HCT116 (cell line): ENCODE measurements at regions not wholly inside any gene's neighbourhood (a gene's known extent, or its start where the extent isn't known, plus 50 kb on each side); places are given as distances from the start of the nearest gene placed in this dataset.
A peak's percentile ranks its signal among the peaks of the same experiment; 100 is the strongest.

Source experiments
- ATAC-seq: fragments of 200-7000 bp; cut with Tn5 transposase; 2 replicates; pipeline ENCODE4 v1.9.1; 2020; ENCODE audit warnings: mild to moderate bottlenecking, moderate library complexity
- BruUV-seq: library from RNA; stranded (reverse); fragments of 400-500 nt; replicated peaks from 2 replicates; lab custom pipeline; 2021; lab: Mats Ljungman, UMichigan
- CTCF ChIA-PET: fragments of 300-600 bp; sonication (Branson Sonifier 250); formaldehyde crosslinking; loops from one replicate; lab custom pipeline; 2021; ENCODE audit warnings: antibody characterized with exemption; lab: Charles Lee
- POLR2A ChIA-PET: fragments of 300-600, 350-600 bp; sonication (Branson Sonifier 250); formaldehyde crosslinking; loops from one replicate; lab custom pipeline; 2021; ENCODE audit warnings: antibody characterized with exemption; lab: Charles Lee
- RAD21 ChIA-PET, 2 experiments: fragments of 300-600 bp; sonication (Branson Sonifier 250); formaldehyde crosslinking; loops; one replicate each; lab custom pipeline; 2023; ENCODE audit warnings: low total read pairs in 2 of 2; ENCODE audit not compliant: uncharacterized antibody in 2 of 2, unreplicated experiment in 2 of 2, low non-redundant PET in 1 of 2; lab: Charles Lee
- DNase-seq: peaks from one replicate; pipeline ENCODE4 v3.0.0-alpha.2; 2010; ENCODE audit warnings: low read depth, low spot score
- H2AFZ ChIP-seq: fragments of 200-600 bp; shearing (Covaris generic), sonication (generic); 2 replicates; pipeline ENCODE4 v1.6.1; 2017; ENCODE audit warnings: low read depth, mixed run types, mixed read lengths, antibody characterized with exemption, low read length; ENCODE audit not compliant: poor library complexity, severe bottlenecking
- H3K27ac ChIP-seq: 2 replicates; pipeline ENCODE4 v1.5.1; 2012; ENCODE audit warnings: low read depth, low read length
- H3K27me3 ChIP-seq: fragments of 200-600 bp; sonication (generic); 2 replicates; pipeline ENCODE4 v1.6.1; 2016; ENCODE audit warnings: mixed run types, low read length, mixed read lengths; ENCODE audit not compliant: insufficient read depth
- H3K36me3 ChIP-seq, 2 experiments: fragments of 200-500 bp in 1 of 2; fragments of 200-600 bp in 1 of 2; sonication (Bioruptor generic) in 1 of 2; sonication (generic) in 1 of 2; 2 replicates each; pipeline versions ENCODE4 v1.5.1 to v1.6.1; 2014 to 2016; ENCODE audit warnings: low read length in 2 of 2, inconsistent platforms in 1 of 2, mixed read lengths in 1 of 2, mixed run types in 1 of 2; ENCODE audit not compliant: insufficient read depth in 2 of 2, control insufficient read depth in 1 of 2
- H3K4me1 ChIP-seq, 2 experiments: fragments of 200-600 bp in 1 of 2; sonication (generic) in 1 of 2; 2 replicates each; pipeline versions ENCODE4 v1.5.1 to v1.6.1; 2012 to 2017; ENCODE audit warnings: low read length in 2 of 2, inconsistent platforms in 1 of 2, mild to moderate bottlenecking in 1 of 2, mixed read lengths in 1 of 2, mixed run types in 1 of 2, moderate library complexity in 1 of 2; ENCODE audit not compliant: insufficient read depth in 2 of 2, control insufficient read depth in 1 of 2
- H3K4me2 ChIP-seq: fragments of 200-600 bp; sonication (generic); 2 replicates; pipeline ENCODE4 v1.6.1; 2017; ENCODE audit warnings: mixed run types, low read length, mixed read lengths
- H3K4me3 ChIP-seq, 2 experiments: fragments of 200-600 bp in 1 of 2; sonication (generic) in 1 of 2; replicated peaks in 1 of 2; 2 replicates each; pipeline ENCODE4 v1.5.1; 2011 to 2016; ENCODE audit warnings: low read length in 2 of 2, control low read depth in 1 of 2, low read depth in 1 of 2, mild to moderate bottlenecking in 1 of 2, mixed read lengths in 1 of 2, mixed run types in 1 of 2
- H3K79me2 ChIP-seq: fragments of 200-600 bp; sonication (generic); 2 replicates; pipeline ENCODE4 v1.6.1; 2017; ENCODE audit warnings: mild to moderate bottlenecking, mixed run types, low read length, moderate library complexity, mixed read lengths; ENCODE audit not compliant: insufficient read depth
- H3K9ac ChIP-seq: fragments of 200-600 bp; sonication (generic); 2 replicates; pipeline ENCODE4 v1.6.1; 2016; ENCODE audit warnings: low read length, mixed read lengths
- H3K9me2 ChIP-seq: fragments of 200-600 bp; sonication (generic), shearing (Covaris generic); 2 replicates; pipeline ENCODE4 v1.6.1; 2017; ENCODE audit warnings: mixed run types, mild to moderate bottlenecking, moderate library complexity; ENCODE audit not compliant: insufficient read depth
- H3K9me3 ChIP-seq, 2 experiments: fragments of 200-500 bp in 1 of 2; fragments of 200-600 bp in 1 of 2; sonication (Bioruptor generic) in 1 of 2; sonication (generic) in 1 of 2; 2 replicates each; pipeline ENCODE4 v1.6.1; 2014 to 2017; ENCODE audit warnings: low read length in 2 of 2, mixed read lengths in 2 of 2, inconsistent platforms in 1 of 2, low read depth in 1 of 2, mild to moderate bottlenecking in 1 of 2, mixed run types in 1 of 2, moderate library complexity in 1 of 2; ENCODE audit not compliant: control insufficient read depth in 1 of 2, insufficient read depth in 1 of 2
- H4K20me1 ChIP-seq: fragments of 200-600 bp; sonication (generic), shearing (Covaris generic); 2 replicates; pipeline ENCODE4 v1.6.1; 2017; ENCODE audit warnings: mixed run types, mild to moderate bottlenecking, moderate library complexity; ENCODE audit not compliant: insufficient read depth
- CBX3 ChIP-seq: IDR thresholded peaks from 2 replicates; pipeline ENCODE4 v1.6.1; 2012; ENCODE audit warnings: low read depth
- RAD21 ChIP-seq: IDR thresholded peaks from 2 replicates; pipeline ENCODE4 v1.6.1; 2012; ENCODE audit warnings: low read depth, mild to moderate bottlenecking
- SRF ChIP-seq: IDR thresholded peaks from 2 replicates; pipeline ENCODE4 v1.6.1; 2012; ENCODE audit warnings: low read depth
- YY1 ChIP-seq: IDR thresholded peaks from 2 replicates; pipeline ENCODE4 v1.6.1; 2011; ENCODE audit warnings: low read length, low read depth, moderate library complexity, mild to moderate bottlenecking; ENCODE audit not compliant: insufficient replicate concordance; ENCODE audit errors: extremely low read depth
- intact Hi-C: fragments of 100-400 bp; cut with micrococcal nuclease; formaldehyde crosslinking; loops from 2 replicates; pipeline ENCODE4 v1.10.0; 2022
- TF ChIP-seq, protein P1 (sequence below), 3 experiments: fragments of 200-600 bp in 1 of 3; sonication (generic) in 1 of 3; IDR thresholded peaks in 2 of 3; conservative IDR thresholded peaks in 1 of 3; 2 replicates each; pipeline ENCODE4 v1.5.1; 2012 to 2017; ENCODE audit warnings: low read depth in 2 of 3, low read length in 2 of 3, antibody characterized with exemption in 1 of 3, borderline replicate concordance in 1 of 3, control low read depth in 1 of 3, mild to moderate bottlenecking in 1 of 3, mixed read lengths in 1 of 3, mixed run types in 1 of 3, moderate library complexity in 1 of 3; ENCODE audit not compliant: insufficient read depth in 1 of 3
- TF ChIP-seq, protein P2 (sequence below): IDR thresholded peaks from 2 replicates; pipeline ENCODE4 v1.6.1; 2011; ENCODE audit warnings: mild to moderate bottlenecking, low read length, moderate library complexity; ENCODE audit not compliant: insufficient replicate concordance; ENCODE audit errors: extremely low read depth

DNA sequence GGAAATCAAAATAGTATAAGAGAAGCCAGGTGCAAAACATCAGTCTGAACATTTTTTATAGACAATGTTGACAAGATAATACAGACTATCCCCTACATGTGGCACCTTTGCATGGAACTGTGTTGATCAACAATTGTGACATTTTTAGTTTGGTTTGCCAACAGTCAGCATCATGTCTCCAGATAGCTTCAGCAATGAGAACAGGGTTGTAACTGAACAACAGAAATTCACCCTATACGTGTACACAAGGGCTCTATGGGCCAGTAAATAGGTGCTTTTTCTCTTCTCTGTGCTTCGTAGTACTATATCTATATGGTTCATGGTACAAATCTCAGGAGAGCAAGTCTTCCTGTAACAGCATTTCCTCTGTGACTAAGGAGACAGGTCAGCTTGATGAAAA is 310.4 kb downstream of the ATXN7L3B start (continued):
- TF ChIP-seq CBX3, result no peak

DNA sequence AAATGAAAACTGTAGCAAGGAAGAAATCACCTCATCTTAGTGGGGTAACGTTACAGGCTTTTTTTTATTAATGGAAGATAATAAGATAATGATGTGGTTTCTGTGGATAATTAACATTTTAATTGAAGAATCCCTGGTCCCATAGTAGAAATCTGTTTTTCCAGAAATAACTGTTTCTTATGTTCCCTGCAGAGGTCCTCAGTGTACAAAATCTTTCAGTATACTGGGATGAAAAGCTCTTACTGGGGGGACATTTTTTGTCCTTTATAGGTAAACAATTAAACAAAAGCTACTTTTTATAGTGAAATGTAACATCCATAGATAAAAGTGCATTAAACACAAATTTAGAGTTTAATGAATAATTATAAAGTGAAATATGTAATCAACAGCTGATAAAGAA is 312.2 kb downstream of the ATXN7L3B start:
- ChIA-PET CTCF (interaction anchor here (0.6 to 1.5 kb wide), 3 partner anchors 8 to 424 kb away, joined by 3 to 4 read pairs (median 3); no protein-coding TSS in a partner anchor), RAD21 (no interaction called here)
- Histone ChIP-seq H3K36me3 (no peaks in the 10 kb centered on the region), H3K79me2 (no peaks in the 10 kb centered on the region), H4K20me1 (no peaks in the 10 kb centered on the region), H3K27ac (no peak overlapping the region), H3K9me3 (no peaks in the 10 kb centered on the region)
- DNase-seq, result no peak
- TF ChIP-seq, protein P1, sequence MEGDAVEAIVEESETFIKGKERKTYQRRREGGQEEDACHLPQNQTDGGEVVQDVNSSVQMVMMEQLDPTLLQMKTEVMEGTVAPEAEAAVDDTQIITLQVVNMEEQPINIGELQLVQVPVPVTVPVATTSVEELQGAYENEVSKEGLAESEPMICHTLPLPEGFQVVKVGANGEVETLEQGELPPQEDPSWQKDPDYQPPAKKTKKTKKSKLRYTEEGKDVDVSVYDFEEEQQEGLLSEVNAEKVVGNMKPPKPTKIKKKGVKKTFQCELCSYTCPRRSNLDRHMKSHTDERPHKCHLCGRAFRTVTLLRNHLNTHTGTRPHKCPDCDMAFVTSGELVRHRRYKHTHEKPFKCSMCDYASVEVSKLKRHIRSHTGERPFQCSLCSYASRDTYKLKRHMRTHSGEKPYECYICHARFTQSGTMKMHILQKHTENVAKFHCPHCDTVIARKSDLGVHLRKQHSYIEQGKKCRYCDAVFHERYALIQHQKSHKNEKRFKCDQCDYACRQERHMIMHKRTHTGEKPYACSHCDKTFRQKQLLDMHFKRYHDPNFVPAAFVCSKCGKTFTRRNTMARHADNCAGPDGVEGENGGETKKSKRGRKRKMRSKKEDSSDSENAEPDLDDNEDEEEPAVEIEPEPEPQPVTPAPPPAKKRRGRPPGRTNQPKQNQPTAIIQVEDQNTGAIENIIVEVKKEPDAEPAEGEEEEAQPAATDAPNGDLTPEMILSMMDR (IDR thresholded peaks at IDR 0.05 in 2 of 3, conservative IDR thresholded peaks at IDR 0.05 in 1 of 3; ENCODE audit: borderline replicate concordance in 1 of 3, insufficient read depth in 1 of 3, low read depth in 2 of 3, low read length in 2 of 3), result peak in 1 of 3 experiments; percentile 7; a peak in 1 of 6 replicates
- no peak for TF ChIP-seq YY1
- TF ChIP-seq SRF, result no peak
- TF ChIP-seq, protein P2, sequence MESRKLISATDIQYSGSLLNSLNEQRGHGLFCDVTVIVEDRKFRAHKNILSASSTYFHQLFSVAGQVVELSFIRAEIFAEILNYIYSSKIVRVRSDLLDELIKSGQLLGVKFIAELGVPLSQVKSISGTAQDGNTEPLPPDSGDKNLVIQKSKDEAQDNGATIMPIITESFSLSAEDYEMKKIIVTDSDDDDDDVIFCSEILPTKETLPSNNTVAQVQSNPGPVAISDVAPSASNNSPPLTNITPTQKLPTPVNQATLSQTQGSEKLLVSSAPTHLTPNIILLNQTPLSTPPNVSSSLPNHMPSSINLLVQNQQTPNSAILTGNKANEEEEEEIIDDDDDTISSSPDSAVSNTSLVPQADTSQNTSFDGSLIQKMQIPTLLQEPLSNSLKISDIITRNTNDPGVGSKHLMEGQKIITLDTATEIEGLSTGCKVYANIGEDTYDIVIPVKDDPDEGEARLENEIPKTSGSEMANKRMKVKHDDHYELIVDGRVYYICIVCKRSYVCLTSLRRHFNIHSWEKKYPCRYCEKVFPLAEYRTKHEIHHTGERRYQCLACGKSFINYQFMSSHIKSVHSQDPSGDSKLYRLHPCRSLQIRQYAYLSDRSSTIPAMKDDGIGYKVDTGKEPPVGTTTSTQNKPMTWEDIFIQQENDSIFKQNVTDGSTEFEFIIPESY, result no peak
- peak; percentile 45 for TF ChIP-seq RAD21
- TF ChIP-seq, all 23 proteins: peak for 2
- no peak overlapping the region for H3K4me2 ChIP-seq
- H2AFZ ChIP-seq, result peak overlapping the region; percentile 76
- intact Hi-C loops, result no loop called here
- H3K4me1 ChIP-seq, result no peaks in the 10 kb centered on the region
- no peaks in the 10 kb centered on the region for H3K27me3 ChIP-seq
- no TSS peak for BruUV-seq
- POLR2A ChIA-PET, result no interaction called here
- no peaks in the 10 kb centered on the region for H3K9me2 ChIP-seq
- H3K4me3 ChIP-seq, result no peak overlapping the region
- no peak for ATAC-seq
- no peak overlapping the region for H3K9ac ChIP-seq
